GM23338 (cell line): ENCODE measurements at regions not wholly inside any gene's neighbourhood (a gene's known extent, or its start where the extent isn't known, plus 50 kb on each side); places are given as distances from the start of the nearest gene placed in this dataset.

Experiments
- ATAC-seq: fragments of 200-7000 bp; cut with Tn5 transposase; 3 replicates; pipeline ENCODE4 v1.9.1; 2020
- DNase-seq: peaks from one replicate; pipeline ENCODE4 v3.0.0-alpha.2; 2015; ENCODE audit warnings: low spot score
- H2AFZ ChIP-seq: fragments of 200-600 bp; sonication (generic); 2 replicates; pipeline ENCODE4 v1.8.0; 2016; ENCODE audit warnings: antibody characterized with exemption, mild to moderate bottlenecking, moderate library complexity
- H3F3A ChIP-seq: fragments of 200-600 bp; sonication (generic); replicated peaks from 2 replicates; pipeline ENCODE4 v1.8.0; 2017; ENCODE audit warnings: antibody characterized with exemption, mixed run types, low read depth
- H3K27ac ChIP-seq: fragments of 200-600 bp; sonication (generic); 2 replicates; pipeline ENCODE4 v1.6.1; 2016; ENCODE audit warnings: low read depth
- H3K27me3 ChIP-seq: fragments of 200-600 bp; sonication (generic); 2 replicates; pipeline ENCODE4 v1.8.0; 2016; ENCODE audit warnings: mild to moderate bottlenecking, mixed run types, moderate library complexity; ENCODE audit not compliant: insufficient read depth
- H3K36me3 ChIP-seq: fragments of 200-600 bp; sonication (generic); 2 replicates; pipeline ENCODE4 v1.8.0; 2016; ENCODE audit warnings: mild to moderate bottlenecking; ENCODE audit not compliant: insufficient read depth
- H3K4me1 ChIP-seq: fragments of 200-600 bp; sonication (generic); 2 replicates; pipeline ENCODE4 v1.8.0; 2016; ENCODE audit warnings: mild to moderate bottlenecking, moderate library complexity; ENCODE audit not compliant: insufficient read depth
- H3K4me2 ChIP-seq: fragments of 200-600 bp; sonication (generic); 2 replicates; pipeline ENCODE4 v1.7.1; 2017; ENCODE audit warnings: mixed run types
- H3K4me3 ChIP-seq: fragments of 200-600 bp; sonication (generic); 2 replicates; pipeline ENCODE4 v1.6.1; 2016; ENCODE audit warnings: mixed run types
- H3K79me2 ChIP-seq: fragments of 200-600 bp; sonication (generic); replicated peaks from 2 replicates; pipeline ENCODE4 v1.8.0; 2017; ENCODE audit warnings: mild to moderate bottlenecking; ENCODE audit not compliant: insufficient read depth
- H3K9me2 ChIP-seq: fragments of 200-600 bp; sonication (generic); 2 replicates; pipeline ENCODE4 v1.8.0; 2017; ENCODE audit not compliant: insufficient read depth
- H4K20me1 ChIP-seq: fragments of 200-600 bp; sonication (generic); replicated peaks from 2 replicates; pipeline ENCODE4 v1.8.0; 2017; ENCODE audit warnings: mild to moderate bottlenecking; ENCODE audit not compliant: insufficient read depth
- H3K27ac Mint-ChIP-seq: 2 replicates; pipeline ENCODE4 v1.8.0; 2020; ENCODE audit warnings: inconsistent platforms, mild to moderate bottlenecking, moderate library complexity, mixed read lengths
- H3K27me3 Mint-ChIP-seq: 3 replicates; pipeline ENCODE4 v1.8.0; 2022; ENCODE audit warnings: low read depth, mild to moderate bottlenecking, moderate library complexity, mixed read lengths, inconsistent platforms; ENCODE audit not compliant: insufficient read depth, poor library complexity
- H3K36me3 Mint-ChIP-seq: 3 replicates; pipeline ENCODE4 v1.8.0; 2021; ENCODE audit warnings: low read depth, mild to moderate bottlenecking, inconsistent platforms, moderate library complexity, mixed read lengths
- H3K4me1 Mint-ChIP-seq: 3 replicates; pipeline ENCODE4 v1.8.0; 2020; ENCODE audit warnings: mild to moderate bottlenecking, inconsistent platforms, mixed read lengths
- H3K4me3 Mint-ChIP-seq: 3 replicates; pipeline ENCODE4 v1.8.0; 2021; ENCODE audit warnings: moderate library complexity, mild to moderate bottlenecking, inconsistent platforms, mixed read lengths
- H3K9me3 Mint-ChIP-seq: 3 replicates; pipeline ENCODE4 v1.8.0; 2020; ENCODE audit warnings: moderate library complexity, mild to moderate bottlenecking, inconsistent platforms, mixed read lengths
- CREB1 ChIP-seq: fragments of 250-450 bp; sonication (Bioruptor Pico); IDR thresholded peaks from 2 replicates; pipeline ENCODE4 v1.5.0; 2020; ENCODE audit warnings: low read depth, mild to moderate bottlenecking, moderate library complexity
- EZH2 ChIP-seq: fragments of 200-600 bp; sonication (generic); IDR thresholded peaks from one replicate; pipeline ENCODE4 v1.8.0; 2017; ENCODE audit warnings: antibody characterized with exemption, mild to moderate bottlenecking, low read depth; ENCODE audit not compliant: unreplicated experiment
- ZNF331 ChIP-seq: fragments of 250-450 bp; sonication (Bioruptor Pico); IDR thresholded peaks from 2 replicates; pipeline ENCODE4 v1.5.0; 2020; ENCODE audit warnings: low read depth, mild to moderate bottlenecking, moderate library complexity
- TF ChIP-seq, protein P1 (sequence below): fragments of 250-450 bp; sonication (Bioruptor Pico); IDR thresholded peaks from 2 replicates; pipeline ENCODE4 v1.5.0; 2020; ENCODE audit warnings: mild to moderate bottlenecking, moderate library complexity
- TF ChIP-seq, protein P2 (sequence below): IDR thresholded peaks from one replicate; pipeline ENCODE4 v1.6.1; 2018; ENCODE audit warnings: antibody characterized with exemption; ENCODE audit not compliant: unreplicated experiment
- TF ChIP-seq, protein P3 (sequence below): IDR thresholded peaks from 2 replicates; pipeline ENCODE4 v1.6.1; 2016; ENCODE audit warnings: antibody characterized with exemption

DNA sequence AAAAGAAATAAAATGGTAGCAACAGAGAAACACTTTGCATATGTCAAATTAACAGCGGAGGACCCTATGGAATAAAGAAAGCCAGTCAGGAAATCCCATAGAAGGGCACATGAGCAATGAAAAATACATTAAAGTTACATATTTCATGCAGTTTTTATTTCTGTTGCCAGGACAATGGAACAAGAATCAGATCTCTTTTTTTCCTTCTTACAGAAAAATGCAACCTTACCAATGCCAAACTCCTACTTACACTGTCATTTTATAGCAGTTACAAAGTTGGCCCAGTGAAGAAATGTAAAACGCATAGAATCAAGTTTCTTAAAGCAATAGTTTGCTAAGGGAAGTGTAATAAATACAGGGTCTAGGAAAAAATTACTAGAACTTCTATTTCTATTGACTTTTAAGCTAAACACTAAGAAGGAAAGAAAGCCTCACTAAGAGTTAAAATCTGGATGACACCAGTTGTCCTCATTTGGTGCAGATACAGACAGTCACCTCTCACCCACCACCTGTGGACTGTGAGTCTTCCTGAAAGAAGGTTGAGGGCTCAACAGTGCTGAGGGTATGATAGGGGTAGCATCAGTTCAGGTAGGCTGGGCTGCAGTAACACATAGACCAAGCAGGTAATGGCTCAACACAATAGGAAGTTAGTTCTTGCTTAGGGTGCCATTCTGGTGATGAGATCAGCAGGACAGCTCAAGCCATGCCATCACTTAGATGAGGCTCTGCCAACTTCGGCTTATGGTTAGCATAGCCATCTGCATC, 224.6 kb downstream of the ANAPC10 start:
- ATAC-seq: no peak
- no peak overlapping the region for H3K4me3 Mint-ChIP-seq

More for the DNA sequence above, 224.6 kb downstream of the ANAPC10 start:
- no peak for TF ChIP-seq ZNF331 (CRISPR knock-in tag)
- TF ChIP-seq, protein P1, sequence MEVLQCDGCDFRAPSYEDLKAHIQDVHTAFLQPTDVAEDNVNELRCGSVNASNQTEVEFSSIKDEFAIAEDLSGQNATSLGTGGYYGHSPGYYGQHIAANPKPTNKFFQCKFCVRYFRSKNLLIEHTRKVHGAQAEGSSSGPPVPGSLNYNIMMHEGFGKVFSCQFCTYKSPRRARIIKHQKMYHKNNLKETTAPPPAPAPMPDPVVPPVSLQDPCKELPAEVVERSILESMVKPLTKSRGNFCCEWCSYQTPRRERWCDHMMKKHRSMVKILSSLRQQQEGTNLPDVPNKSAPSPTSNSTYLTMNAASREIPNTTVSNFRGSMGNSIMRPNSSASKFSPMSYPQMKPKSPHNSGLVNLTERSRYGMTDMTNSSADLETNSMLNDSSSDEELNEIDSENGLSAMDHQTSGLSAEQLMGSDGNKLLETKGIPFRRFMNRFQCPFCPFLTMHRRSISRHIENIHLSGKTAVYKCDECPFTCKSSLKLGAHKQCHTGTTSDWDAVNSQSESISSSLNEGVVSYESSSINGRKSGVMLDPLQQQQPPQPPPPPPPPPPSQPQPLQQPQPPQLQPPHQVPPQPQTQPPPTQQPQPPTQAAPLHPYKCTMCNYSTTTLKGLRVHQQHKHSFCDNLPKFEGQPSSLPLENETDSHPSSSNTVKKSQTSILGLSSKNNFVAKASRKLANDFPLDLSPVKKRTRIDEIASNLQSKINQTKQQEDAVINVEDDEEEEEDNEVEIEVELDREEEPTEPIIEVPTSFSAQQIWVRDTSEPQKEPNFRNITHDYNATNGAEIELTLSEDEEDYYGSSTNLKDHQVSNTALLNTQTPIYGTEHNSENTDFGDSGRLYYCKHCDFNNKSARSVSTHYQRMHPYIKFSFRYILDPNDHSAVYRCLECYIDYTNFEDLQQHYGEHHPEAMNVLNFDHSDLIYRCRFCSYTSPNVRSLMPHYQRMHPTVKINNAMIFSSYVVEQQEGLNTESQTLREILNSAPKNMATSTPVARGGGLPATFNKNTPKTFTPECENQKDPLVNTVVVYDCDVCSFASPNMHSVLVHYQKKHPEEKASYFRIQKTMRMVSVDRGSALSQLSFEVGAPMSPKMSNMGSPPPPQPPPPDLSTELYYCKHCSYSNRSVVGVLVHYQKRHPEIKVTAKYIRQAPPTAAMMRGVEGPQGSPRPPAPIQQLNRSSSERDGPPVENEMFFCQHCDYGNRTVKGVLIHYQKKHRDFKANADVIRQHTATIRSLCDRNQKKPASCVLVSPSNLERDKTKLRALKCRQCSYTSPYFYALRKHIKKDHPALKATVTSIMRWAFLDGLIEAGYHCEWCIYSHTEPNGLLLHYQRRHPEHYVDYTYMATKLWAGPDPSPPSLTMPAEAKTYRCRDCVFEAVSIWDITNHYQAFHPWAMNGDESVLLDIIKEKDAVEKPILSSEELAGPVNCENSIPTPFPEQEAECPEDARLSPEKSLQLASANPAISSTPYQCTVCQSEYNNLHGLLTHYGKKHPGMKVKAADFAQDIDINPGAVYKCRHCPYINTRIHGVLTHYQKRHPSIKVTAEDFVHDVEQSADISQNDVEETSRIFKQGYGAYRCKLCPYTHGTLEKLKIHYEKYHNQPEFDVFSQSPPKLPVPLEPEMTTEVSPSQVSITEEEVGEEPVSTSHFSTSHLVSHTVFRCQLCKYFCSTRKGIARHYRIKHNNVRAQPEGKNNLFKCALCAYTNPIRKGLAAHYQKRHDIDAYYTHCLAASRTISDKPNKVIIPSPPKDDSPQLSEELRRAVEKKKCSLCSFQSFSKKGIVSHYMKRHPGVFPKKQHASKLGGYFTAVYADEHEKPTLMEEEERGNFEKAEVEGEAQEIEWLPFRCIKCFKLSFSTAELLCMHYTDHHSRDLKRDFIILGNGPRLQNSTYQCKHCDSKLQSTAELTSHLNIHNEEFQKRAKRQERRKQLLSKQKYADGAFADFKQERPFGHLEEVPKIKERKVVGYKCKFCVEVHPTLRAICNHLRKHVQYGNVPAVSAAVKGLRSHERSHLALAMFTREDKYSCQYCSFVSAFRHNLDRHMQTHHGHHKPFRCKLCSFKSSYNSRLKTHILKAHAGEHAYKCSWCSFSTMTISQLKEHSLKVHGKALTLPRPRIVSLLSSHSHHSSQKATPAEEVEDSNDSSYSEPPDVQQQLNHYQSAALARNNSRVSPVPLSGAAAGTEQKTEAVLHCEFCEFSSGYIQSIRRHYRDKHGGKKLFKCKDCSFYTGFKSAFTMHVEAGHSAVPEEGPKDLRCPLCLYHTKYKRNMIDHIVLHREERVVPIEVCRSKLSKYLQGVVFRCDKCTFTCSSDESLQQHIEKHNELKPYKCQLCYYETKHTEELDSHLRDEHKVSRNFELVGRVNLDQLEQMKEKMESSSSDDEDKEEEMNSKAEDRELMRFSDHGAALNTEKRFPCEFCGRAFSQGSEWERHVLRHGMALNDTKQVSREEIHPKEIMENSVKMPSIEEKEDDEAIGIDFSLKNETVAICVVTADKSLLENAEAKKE: no peak
- TF ChIP-seq EZH2: no peak
- TF ChIP-seq, protein P2, sequence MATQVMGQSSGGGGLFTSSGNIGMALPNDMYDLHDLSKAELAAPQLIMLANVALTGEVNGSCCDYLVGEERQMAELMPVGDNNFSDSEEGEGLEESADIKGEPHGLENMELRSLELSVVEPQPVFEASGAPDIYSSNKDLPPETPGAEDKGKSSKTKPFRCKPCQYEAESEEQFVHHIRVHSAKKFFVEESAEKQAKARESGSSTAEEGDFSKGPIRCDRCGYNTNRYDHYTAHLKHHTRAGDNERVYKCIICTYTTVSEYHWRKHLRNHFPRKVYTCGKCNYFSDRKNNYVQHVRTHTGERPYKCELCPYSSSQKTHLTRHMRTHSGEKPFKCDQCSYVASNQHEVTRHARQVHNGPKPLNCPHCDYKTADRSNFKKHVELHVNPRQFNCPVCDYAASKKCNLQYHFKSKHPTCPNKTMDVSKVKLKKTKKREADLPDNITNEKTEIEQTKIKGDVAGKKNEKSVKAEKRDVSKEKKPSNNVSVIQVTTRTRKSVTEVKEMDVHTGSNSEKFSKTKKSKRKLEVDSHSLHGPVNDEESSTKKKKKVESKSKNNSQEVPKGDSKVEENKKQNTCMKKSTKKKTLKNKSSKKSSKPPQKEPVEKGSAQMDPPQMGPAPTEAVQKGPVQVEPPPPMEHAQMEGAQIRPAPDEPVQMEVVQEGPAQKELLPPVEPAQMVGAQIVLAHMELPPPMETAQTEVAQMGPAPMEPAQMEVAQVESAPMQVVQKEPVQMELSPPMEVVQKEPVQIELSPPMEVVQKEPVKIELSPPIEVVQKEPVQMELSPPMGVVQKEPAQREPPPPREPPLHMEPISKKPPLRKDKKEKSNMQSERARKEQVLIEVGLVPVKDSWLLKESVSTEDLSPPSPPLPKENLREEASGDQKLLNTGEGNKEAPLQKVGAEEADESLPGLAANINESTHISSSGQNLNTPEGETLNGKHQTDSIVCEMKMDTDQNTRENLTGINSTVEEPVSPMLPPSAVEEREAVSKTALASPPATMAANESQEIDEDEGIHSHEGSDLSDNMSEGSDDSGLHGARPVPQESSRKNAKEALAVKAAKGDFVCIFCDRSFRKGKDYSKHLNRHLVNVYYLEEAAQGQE: no peak
- no peak for TF ChIP-seq CREB1 (CRISPR knock-in tag)
- TF ChIP-seq, protein P3, sequence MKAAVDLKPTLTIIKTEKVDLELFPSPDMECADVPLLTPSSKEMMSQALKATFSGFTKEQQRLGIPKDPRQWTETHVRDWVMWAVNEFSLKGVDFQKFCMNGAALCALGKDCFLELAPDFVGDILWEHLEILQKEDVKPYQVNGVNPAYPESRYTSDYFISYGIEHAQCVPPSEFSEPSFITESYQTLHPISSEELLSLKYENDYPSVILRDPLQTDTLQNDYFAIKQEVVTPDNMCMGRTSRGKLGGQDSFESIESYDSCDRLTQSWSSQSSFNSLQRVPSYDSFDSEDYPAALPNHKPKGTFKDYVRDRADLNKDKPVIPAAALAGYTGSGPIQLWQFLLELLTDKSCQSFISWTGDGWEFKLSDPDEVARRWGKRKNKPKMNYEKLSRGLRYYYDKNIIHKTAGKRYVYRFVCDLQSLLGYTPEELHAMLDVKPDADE: no peak
- Mint-ChIP-seq H3K9me3 (no peaks in the 10 kb centered on the region), H3K4me1 (no peaks in the 10 kb centered on the region), H3K36me3 (no peaks in the 10 kb centered on the region), H3K27ac (no peak overlapping the region), H3K27me3 (peaks cover 3% of the 10 kb centered on the region)
- Histone ChIP-seq H3K27me3 (no peaks in the 10 kb centered on the region), H3K79me2 (no peaks in the 10 kb centered on the region), H3K36me3 (no peaks in the 10 kb centered on the region), H2AFZ (no peak overlapping the region), H3K4me1 (no peaks in the 10 kb centered on the region), H3F3A (no peaks in the 10 kb centered on the region), H3K4me3 (no peak overlapping the region), H3K4me2 (no peak overlapping the region), H3K9me2 (no peaks in the 10 kb centered on the region), H4K20me1 (no peaks in the 10 kb centered on the region), H3K27ac (no peak overlapping the region)
- DNase-seq: no peak
